PC-9 (cell line): ENCODE measurements at regions not wholly inside any gene's neighbourhood (a gene's known extent, or its start where the extent isn't known, plus 50 kb on each side); places are given as distances from the start of the nearest gene placed in this dataset.

Experiments used
- BruUV-seq: library from RNA; stranded (reverse); fragments of 400-500 nt; replicated peaks from 2 replicates; lab custom pipeline; 2021; lab: Mats Ljungman, UMichigan
- CTCF ChIA-PET: fragments of 300-600 bp; sonication (Branson Sonifier 250); formaldehyde crosslinking; loops from one replicate; lab custom pipeline; 2022; ENCODE audit warnings: antibody characterized with exemption; lab: Charles Lee
- POLR2A ChIA-PET: fragments of 300-600 bp; sonication (Branson Sonifier 250); formaldehyde crosslinking; loops from one replicate; lab custom pipeline; 2022; ENCODE audit warnings: antibody characterized with exemption; ENCODE audit not compliant: unreplicated experiment; lab: Charles Lee
- DNase-seq, 2 experiments: peaks; one replicate each; pipeline versions ENCODE4 v3.0.0 to v3.0.0-alpha.2; 2015 to 2022; ENCODE audit warnings: mixed read lengths in 1 of 2
- H2AFZ ChIP-seq: fragments of 200-600 bp; sonication (generic); 2 replicates; pipeline ENCODE4 v1.8.1; 2017; ENCODE audit warnings: antibody characterized with exemption
- H3F3A ChIP-seq: fragments of 200-600 bp; sonication (generic); 2 replicates; pipeline ENCODE4 v1.8.1; 2017; ENCODE audit warnings: antibody characterized with exemption, mild to moderate bottlenecking, low read depth; ENCODE audit not compliant: insufficient read depth
- H3K27ac ChIP-seq: fragments of 200-600 bp; sonication (generic); 2 replicates; pipeline ENCODE4 v1.6.1; 2016; ENCODE audit warnings: mixed run types
- H3K27me3 ChIP-seq: fragments of 200-600 bp; sonication (generic); 2 replicates; pipeline ENCODE4 v1.6.1; 2016; ENCODE audit warnings: low read depth, mixed run types; ENCODE audit not compliant: insufficient read depth
- H3K36me3 ChIP-seq: fragments of 200-600 bp; sonication (generic); 2 replicates; pipeline ENCODE4 v1.6.1; 2016; ENCODE audit warnings: low read depth, mixed run types
- H3K4me1 ChIP-seq: fragments of 200-600 bp; sonication (generic); replicated peaks from 2 replicates; pipeline ENCODE4 v1.6.1; 2016; ENCODE audit warnings: mixed run types; ENCODE audit not compliant: insufficient read depth
- H3K4me2 ChIP-seq: fragments of 200-600 bp; sonication (generic); 2 replicates; pipeline ENCODE4 v1.6.1; 2017; ENCODE audit warnings: mixed run types
- H3K4me3 ChIP-seq: fragments of 200-600 bp; sonication (generic); 2 replicates; pipeline ENCODE4 v1.6.1; 2016; ENCODE audit warnings: mixed run types
- H3K79me2 ChIP-seq: fragments of 200-600 bp; sonication (generic); 2 replicates; pipeline ENCODE4 v1.6.1; 2017; ENCODE audit warnings: low read depth, mixed run types
- H3K9me2 ChIP-seq: fragments of 200-600 bp; sonication (generic); 2 replicates; pipeline ENCODE4 v1.8.1; 2017; ENCODE audit warnings: mild to moderate bottlenecking; ENCODE audit not compliant: insufficient read depth
- H3K9me3 ChIP-seq: fragments of 200-600 bp; sonication (generic); 2 replicates; pipeline ENCODE4 v1.8.1; 2016; ENCODE audit warnings: low read depth; ENCODE audit not compliant: insufficient read depth
- H4K20me1 ChIP-seq: fragments of 200-600 bp; sonication (generic); 2 replicates; pipeline ENCODE4 v1.8.1; 2017; ENCODE audit not compliant: insufficient read depth
- EZH2 ChIP-seq: fragments of 200-600 bp; sonication (generic); IDR thresholded peaks from 2 replicates; pipeline ENCODE4 v1.8.0; 2017; ENCODE audit warnings: antibody characterized with exemption, low read depth
- intact Hi-C: fragments of 100-400 bp; cut with micrococcal nuclease; formaldehyde crosslinking; loops from one replicate; pipeline ENCODE4 v1.10.0; 2022; ENCODE audit not compliant: unreplicated experiment
- TF ChIP-seq, protein P1 (sequence below): fragments of 200-600 bp; sonication (generic); conservative IDR thresholded peaks from 2 replicates; pipeline ENCODE4 v1.6.1; 2017; ENCODE audit warnings: mixed run types, antibody characterized with exemption, mild to moderate bottlenecking, moderate library complexity

GRCh38 chr22:48079505-48080290 is 1317.2 kb downstream of the TBC1D22A start:
- peaks cover 100% of the 10 kb centered on the region for H3K27me3 ChIP-seq
- no peaks in the 10 kb centered on the region for H3K9me3 ChIP-seq
- no peaks in the 10 kb centered on the region for H4K20me1 ChIP-seq
- H3K4me1 ChIP-seq, result no peaks in the 10 kb centered on the region
- no peaks in the 10 kb centered on the region for H3K79me2 ChIP-seq
- CTCF ChIA-PET, result no interaction called here
- DNase-seq, result no peak
- H3K36me3 ChIP-seq, result no peaks in the 10 kb centered on the region
- intact Hi-C loops, result no loop called here
- H3K4me3 ChIP-seq, result no peak overlapping the region
- H3K9me2 ChIP-seq, result no peaks in the 10 kb centered on the region
- H2AFZ ChIP-seq, result no peak overlapping the region
- no peak overlapping the region for H3K27ac ChIP-seq
- H3F3A ChIP-seq, result no peaks in the 10 kb centered on the region
- POLR2A ChIA-PET, result no interaction called here
- no peak overlapping the region for H3K4me2 ChIP-seq
- BruUV-seq, result no TSS peak
- TF ChIP-seq, protein P1, sequence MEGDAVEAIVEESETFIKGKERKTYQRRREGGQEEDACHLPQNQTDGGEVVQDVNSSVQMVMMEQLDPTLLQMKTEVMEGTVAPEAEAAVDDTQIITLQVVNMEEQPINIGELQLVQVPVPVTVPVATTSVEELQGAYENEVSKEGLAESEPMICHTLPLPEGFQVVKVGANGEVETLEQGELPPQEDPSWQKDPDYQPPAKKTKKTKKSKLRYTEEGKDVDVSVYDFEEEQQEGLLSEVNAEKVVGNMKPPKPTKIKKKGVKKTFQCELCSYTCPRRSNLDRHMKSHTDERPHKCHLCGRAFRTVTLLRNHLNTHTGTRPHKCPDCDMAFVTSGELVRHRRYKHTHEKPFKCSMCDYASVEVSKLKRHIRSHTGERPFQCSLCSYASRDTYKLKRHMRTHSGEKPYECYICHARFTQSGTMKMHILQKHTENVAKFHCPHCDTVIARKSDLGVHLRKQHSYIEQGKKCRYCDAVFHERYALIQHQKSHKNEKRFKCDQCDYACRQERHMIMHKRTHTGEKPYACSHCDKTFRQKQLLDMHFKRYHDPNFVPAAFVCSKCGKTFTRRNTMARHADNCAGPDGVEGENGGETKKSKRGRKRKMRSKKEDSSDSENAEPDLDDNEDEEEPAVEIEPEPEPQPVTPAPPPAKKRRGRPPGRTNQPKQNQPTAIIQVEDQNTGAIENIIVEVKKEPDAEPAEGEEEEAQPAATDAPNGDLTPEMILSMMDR, result no peak
- no peak for TF ChIP-seq EZH2

DNA sequence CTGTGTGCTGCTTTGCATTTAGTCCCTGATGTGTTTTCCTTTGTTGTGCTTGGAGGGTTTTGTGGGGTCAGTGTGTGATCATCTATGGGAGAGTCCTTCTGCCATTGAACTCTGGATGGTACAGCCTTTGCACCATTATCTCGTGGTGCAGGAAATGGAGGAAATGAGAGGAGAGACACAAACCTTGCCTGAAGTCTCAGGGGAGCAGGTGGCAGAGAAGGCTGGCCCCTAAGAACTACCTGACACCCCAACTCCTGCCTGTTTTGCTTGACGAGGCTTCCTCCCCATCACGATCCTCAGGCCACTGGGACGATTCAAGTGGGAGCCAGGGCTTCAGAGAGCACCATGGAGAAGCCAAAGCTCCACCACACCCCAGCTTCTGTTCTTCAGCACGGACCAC is 1316.4 kb downstream of the TBC1D22A start:
- Histone ChIP-seq H3F3A (no peaks in the 10 kb centered on the region), H2AFZ (no peak overlapping the region), H3K4me2 (no peak overlapping the region), H3K4me3 (no peak overlapping the region), H3K27ac (no peak overlapping the region), H3K9me3 (no peaks in the 10 kb centered on the region), H3K79me2 (no peaks in the 10 kb centered on the region), H3K36me3 (no peaks in the 10 kb centered on the region), H4K20me1 (no peaks in the 10 kb centered on the region), H3K4me1 (no peaks in the 10 kb centered on the region), H3K9me2 (no peaks in the 10 kb centered on the region), H3K27me3 (peaks cover 100% of the 10 kb centered on the region)
- ChIA-PET CTCF (no interaction called here), POLR2A (no interaction called here)
- BruUV-seq, result no TSS peak
- TF ChIP-seq, protein P1, result no peak
- TF ChIP-seq EZH2, result no peak
- no peak for DNase-seq
- intact Hi-C loops, result no loop called here

DNA sequence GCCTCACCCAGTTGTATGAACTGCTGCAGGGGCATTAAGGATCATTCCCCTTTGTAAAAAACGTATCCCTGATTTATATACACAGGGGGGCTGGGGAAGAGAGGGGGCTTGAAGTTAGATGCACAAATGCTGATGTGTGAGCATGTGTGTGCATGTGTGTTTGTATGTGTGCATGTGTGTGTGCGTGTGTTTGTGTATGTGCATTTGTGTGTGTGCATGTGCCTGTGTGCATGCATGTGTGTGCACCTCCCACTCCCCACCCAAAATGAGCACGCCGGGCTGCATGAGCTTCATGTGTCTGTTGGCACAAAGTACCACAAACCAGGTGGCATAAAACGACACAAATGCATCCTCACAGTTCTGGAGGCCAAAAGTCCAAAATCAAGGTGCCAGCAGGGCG is 1315.2 kb downstream of the TBC1D22A start:
- no peaks in the 10 kb centered on the region for H3K79me2 ChIP-seq
- peaks cover 91% of the 10 kb centered on the region for H3K27me3 ChIP-seq
- no peak overlapping the region for H3K4me3 ChIP-seq
- intact Hi-C loops, result no loop called here
- POLR2A ChIA-PET, result no interaction called here
- no peak for TF ChIP-seq EZH2
- TF ChIP-seq, protein P1, result no peak
- DNase-seq, result no peak
- H2AFZ ChIP-seq, result no peak overlapping the region
- BruUV-seq, result no TSS peak
- H3K4me1 ChIP-seq, result no peaks in the 10 kb centered on the region
- H3K9me2 ChIP-seq, result no peaks in the 10 kb centered on the region
- H3F3A ChIP-seq, result no peaks in the 10 kb centered on the region
- H3K9me3 ChIP-seq, result no peaks in the 10 kb centered on the region
- CTCF ChIA-PET, result no interaction called here
- no peaks in the 10 kb centered on the region for H3K36me3 ChIP-seq
- no peak overlapping the region for H3K4me2 ChIP-seq
- no peaks in the 10 kb centered on the region for H4K20me1 ChIP-seq
- no peak overlapping the region for H3K27ac ChIP-seq
